22Rv1 (cell line): ENCODE measurements at regions not wholly inside any gene's neighbourhood (a gene's known extent, or its start where the extent isn't known, plus 50 kb on each side); places are given as distances from the start of the nearest gene placed in this dataset.

Experiments used
- CTCF ChIP-seq: fragments of 450-650 bp; IDR thresholded peaks from 2 replicates; pipeline ENCODE4 v1.5.1; 2017; ENCODE audit warnings: mild to moderate bottlenecking
- ZFX ChIP-seq: fragments of 450-650 bp; IDR thresholded peaks from 2 replicates; pipeline ENCODE4 v1.6.1; 2017; ENCODE audit warnings: antibody characterized with exemption, borderline replicate concordance

GRCh38 chrX:39402158-39402557, 600.9 kb downstream of the MID1IP1 start:
- TF ChIP-seq CTCF (no peak), ZFX (no peak)
